HG03025 (cell line): ENCODE measurements at regions not wholly inside any gene's neighbourhood (a gene's known extent, or its start where the extent isn't known, plus 50 kb on each side); places are given as distances from the start of the nearest gene placed in this dataset.

Source experiments
- ATAC-seq: cut with Tn5 transposase; IDR thresholded peaks from one replicate; pipeline ENCODE4 v1.9.1; 2021; ENCODE audit warnings: mild to moderate bottlenecking, moderate library complexity; ENCODE audit not compliant: unreplicated experiment, low FRiP score

DNA sequence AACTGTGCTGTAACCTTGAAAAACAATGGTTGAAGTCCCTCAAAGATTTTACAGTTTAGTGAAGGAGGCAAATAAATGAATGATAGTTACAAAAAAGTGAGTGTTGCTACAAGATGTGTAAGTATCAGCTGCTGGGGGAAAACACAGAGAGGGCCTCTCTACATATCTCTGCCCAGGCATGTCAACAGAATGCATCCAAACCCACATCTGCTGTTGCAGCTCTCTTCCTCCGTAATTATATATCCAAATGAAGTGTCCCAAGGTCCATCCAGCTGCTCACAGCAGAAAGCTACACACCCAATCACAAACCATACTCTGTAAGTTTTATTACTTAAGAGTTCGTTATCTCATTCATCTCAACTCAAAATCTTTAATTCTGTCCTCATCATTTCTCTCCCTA, 584.6 kb downstream of the ANXA1 start:
- ATAC-seq, result no peak

- ATAC-seq, result no peak
These were observed 587.3 kb downstream of the ANXA1 start for GRCh38 chr9:73738741-73739530.

- no peak for ATAC-seq
These were observed 589.7 kb downstream of the ANXA1 start for GRCh38 chr9:73741316-73741715.

- ATAC-seq, result no peak
These were observed 590.7 kb downstream of the ANXA1 start for GRCh38 chr9:73742412-73742811.

DNA sequence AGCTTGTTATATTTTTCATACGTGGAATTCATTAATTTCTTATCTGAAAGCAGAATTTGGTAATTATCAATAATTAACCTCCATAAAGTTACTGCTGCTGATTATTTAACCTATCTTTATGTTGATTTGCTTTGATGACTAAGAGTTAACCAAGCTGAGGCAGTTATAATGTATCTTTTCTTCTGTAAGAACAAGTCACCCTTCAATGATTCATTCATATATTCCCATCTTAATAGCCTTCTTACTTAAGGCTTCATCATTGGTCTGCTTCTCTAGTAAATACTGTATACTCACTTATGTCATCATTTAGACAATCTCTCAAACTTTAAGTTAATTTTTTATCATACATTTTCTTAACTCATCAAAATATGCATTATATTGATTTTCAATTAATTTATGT, 592.2 kb downstream of the ANXA1 start:
- ATAC-seq, result no peak

GRCh38 chr9:73745598-73745997, 593.9 kb downstream of the ANXA1 start:
- no peak for ATAC-seq

DNA sequence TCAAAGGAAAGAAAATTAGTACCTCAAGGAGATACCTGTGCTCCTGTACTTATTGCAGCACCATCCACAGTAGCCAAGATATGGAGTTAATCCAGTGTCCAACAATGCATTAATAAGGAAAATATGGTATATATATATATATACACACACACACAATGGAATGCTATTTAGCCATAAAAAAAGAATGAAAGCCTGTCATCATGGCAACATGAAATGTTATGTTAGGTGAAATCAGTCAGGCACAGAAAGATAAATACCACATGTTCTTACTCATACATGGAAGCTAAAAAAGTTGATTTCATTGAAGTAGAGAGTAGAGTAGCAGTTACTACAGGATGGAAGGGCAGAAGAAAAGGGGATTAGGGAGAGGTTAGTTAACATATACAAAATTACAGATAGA, 601.5 kb downstream of the ANXA1 start:
- ATAC-seq, result no peak

DNA sequence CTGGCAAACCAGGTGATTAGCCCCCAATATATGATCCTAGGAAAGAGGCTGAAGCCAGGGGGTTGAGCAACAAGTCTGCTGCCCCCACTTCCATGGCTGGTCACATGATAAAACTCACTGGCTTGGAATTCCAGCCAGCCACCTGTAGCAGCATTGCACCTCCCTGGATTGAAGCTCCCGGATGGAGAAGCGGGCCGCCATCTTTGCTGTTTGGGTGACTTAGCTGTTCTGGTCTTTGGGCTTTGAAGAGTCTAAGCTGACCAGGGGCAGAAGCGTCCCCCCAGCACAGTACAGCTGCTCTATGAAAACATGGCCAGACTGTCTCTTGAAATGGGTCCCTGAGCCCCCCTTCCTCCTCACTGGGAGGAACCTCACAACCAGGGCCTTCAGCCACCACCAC, 610.2 kb downstream of the ANXA1 start:
- ATAC-seq, result no peak

DNA sequence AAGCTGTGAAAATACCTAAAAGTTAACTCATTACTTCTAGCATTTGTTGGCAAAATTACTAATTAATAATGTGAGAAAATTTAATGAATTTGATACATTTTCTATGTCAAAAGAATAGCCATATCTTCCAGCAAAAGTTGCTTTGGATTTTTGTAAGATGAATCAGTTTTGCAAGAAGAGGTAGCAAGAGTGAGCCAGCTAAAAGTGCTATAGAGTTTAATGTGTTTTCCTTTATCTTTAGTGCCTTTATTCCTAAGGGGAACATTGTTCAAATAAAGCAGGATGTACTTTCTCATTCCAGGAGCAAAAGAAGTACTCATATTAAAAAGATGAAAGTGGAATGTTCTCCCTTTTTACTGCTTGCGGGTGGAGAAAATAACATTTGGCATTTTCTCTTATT, 622.2 kb downstream of the ANXA1 start:
- no peak for ATAC-seq

DNA sequence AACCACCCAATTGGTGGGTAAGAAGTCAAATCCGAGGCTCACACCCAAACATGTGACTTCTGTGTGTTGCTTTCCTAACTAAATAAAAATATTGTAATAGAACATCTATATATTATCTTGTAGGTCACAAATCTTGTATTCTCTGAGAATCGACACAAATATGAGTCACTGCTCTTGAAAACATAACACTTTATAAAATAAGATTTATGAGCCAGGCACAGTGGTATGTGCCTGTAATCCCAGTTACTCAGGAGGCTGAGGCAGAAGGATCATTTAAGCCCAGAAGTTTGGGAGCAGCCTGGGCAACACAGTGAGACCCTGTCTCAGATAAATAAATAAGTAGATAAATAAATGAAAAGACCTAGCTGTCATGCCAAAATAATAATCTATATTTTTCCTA, 624.1 kb downstream of the ANXA1 start:
- no peak for ATAC-seq

DNA sequence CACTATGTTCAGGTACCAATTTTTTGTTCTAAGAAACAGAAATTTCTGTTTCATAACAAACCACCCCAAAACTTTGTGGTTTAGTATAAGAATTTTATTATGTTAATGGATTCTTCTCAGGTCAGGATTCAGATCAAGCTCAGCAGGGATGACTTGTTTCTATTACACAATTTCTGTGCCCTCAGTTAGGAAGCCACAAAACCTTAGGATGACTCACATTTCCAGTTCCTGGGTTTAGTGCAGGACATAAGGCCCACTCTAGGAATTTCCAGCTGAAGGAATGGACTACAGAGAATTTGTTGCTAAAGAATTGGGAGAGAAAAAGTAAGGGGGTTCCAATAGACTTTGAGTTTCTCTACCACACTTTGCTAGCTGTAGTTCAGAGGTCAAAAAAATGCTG, 629.3 kb downstream of the ANXA1 start:
- ATAC-seq, result no peak

DNA sequence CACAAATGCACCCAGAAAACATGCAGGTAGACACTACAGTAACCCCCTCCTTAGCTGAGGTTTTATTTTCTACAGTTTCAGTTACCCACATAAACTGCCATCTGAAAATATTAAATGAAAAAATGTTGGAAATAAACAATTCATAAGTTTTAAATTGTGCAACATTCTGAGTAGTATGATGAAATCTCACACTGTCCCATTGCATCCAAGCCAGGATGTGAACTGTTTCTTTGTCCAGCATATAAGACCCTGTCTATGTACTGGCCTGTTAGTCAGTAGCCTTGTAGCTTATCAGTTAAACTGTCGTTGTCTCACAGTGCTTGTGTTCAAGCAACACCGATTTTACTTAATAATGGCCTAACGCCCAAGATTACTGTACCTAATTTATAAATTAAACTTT, 630.5 kb downstream of the ANXA1 start:
- ATAC-seq, result no peak

DNA sequence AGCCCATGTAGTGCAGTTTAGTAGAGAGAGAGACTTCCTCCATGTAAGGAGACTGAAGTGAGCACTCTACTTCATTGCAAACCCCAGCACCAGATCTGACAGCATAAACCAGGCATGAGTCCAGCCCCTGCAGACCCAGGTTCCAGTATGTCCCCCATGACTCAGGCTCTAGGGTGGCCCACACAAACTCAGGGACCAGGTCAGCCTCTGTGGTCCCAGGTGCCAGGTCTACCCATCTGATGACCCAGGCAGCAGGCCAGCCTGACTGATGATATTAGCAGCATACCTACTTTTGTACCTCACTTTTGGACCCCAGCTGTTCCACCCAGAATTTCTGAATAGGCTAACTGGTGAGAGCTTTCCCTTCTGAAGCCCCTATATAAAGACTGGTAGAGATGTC, 647.8 kb downstream of the ANXA1 start:
- no peak for ATAC-seq

DNA sequence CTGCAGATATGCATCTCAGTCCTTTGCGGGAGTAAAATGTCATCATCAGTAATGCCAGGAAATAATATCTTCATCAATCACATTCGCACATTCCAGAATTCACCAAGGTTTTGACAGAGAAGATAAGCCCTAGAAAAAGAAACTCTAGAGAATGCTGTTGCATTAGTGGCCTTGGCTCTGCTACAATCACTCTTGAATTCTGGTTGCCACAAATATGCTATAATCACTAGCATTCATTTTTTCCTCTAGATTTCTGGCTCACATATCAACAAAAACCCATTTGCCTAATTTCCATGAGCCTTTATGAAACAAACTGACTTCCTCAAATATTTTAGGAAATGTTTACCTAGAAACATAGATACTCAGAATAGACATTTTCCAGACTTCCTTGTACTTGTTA, 653.4 kb downstream of the ANXA1 start:
- ATAC-seq, result no peak

DNA sequence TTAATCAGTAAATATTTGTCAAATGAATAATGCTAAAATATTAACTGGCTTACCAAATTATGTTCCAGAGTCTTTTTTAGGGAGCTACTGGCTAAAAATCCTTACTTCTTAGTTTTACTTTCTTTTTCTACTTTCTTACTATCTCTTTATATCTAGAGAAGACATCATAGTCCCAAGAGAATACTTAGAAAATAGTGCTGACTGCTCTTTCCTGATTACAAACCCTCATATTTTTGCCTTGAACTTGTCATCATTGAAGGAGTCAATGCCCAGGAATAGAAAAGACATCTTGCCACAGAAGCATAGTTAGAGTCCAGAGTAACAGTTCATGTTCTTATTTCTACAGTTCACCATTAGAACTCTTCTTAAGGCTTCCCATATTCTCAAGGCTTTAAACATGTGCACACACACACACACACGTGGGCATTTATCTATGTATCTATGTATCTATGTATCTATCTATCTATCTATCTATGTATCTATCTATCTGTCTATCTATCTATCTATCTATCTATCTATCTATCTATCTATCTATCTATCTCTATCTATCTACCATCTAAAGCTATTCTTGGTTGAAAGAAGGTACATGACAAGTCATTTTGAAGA, 654.3 kb downstream of the ANXA1 start:
- no peak for ATAC-seq

DNA sequence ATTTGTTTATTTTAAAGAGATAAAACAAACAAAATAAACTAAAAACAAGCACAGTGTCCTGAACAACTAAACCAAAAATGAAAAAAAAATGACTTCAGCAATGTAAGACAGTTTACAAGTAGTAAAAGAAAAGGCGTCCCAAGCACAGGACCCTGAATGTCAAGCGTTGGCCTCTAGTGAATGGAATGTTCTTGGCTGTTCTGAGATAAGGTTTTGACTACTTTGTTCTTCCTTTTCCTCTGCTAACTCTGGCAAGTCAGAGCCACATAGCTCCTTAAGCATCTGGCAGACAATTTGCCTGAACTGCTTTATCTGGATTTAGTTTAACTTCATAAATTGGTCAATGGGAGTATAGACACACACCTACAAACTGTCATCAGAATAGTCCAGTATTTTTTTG, 655.2 kb downstream of the ANXA1 start:
- ATAC-seq, result no peak

DNA sequence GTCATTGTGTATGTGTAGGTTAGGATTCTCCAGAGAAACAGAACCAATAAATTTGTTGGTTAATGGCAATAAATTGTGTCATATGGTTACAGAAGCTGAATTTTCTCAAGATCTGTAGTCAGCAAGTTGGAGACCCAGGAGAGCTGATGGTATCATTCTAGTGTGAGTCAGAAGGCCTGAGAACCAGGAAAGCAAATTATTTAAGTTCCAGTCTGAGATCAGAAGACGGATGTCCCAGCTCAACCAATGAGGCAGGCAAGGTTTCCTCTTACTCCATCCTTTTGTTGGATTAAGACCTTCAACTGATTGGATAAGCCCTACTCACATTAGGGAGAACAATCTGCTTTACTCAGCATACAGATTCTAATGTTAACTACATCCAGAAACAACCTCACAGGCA, 656.3 kb downstream of the ANXA1 start:
- no peak for ATAC-seq

DNA sequence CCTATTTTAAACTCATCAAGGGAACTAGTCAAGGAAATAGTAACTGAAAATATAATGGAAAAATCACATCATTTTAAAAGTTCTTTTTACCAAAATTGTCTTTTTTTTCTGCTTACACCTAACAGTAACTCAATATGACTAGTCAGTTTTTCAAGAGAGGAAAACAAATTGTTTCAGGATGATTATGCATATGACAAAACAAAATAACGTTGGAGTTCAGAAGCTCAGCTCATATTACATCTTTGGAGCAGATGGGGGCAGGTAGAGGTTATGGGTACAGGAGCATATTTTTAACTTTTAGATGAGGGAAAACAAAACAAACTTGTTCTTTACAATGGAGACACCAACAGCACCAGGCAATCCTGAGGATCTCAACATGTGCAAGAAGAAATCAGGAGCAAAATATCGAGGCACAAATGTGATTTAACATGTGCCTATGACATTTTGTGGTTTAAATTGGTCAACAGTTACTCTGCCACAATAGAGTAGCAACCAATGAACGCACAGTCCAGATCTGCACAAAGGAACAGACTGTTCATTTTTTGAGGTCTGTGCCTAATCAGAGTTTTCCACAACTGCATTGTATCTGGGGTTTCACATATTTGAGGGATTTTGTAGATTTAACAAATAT, 659.0 kb downstream of the ANXA1 start:
- ATAC-seq, result no peak

DNA sequence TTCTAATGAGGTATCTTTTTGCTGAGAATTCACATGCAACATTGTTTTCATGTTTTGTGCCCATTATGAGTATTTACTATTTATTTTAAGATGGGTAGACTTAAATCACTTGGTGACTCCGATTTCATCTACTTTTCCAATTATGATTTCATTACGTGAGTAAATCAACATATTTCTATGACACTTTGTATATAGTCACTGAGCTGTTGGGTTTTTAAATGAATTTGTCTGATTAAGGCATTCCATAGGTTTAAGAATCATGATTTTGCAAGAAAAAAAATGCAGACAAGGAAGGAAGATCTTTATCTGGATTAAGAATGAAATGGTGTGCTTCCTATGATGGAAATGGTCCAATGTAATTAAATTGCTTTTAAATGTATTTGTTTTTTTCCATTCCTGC, 661.9 kb downstream of the ANXA1 start:
- ATAC-seq, result no peak

- ATAC-seq, result no peak
These were observed 665.2 kb downstream of the ANXA1 start for GRCh38 chr9:73816905-73817304.

DNA sequence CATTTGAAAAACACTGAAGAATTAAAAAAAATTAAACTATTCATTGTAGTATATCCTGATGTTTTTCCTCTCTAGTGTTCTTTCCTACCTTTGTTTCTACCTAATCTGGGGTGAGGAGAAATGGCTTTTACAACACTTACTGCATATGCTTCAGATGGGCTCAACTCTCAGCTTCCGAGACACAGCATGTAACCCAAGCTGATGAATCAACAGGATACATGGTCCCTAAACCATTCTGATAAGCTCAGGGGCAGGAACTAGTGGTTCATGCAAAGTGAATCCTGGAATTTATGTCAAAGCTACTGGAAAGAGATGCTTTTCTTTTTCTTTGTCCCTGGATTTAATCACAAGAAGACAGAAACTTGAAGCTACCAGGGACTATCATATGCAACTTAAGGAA, 672.5 kb upstream of the RORB start:
- ATAC-seq, result no peak

DNA sequence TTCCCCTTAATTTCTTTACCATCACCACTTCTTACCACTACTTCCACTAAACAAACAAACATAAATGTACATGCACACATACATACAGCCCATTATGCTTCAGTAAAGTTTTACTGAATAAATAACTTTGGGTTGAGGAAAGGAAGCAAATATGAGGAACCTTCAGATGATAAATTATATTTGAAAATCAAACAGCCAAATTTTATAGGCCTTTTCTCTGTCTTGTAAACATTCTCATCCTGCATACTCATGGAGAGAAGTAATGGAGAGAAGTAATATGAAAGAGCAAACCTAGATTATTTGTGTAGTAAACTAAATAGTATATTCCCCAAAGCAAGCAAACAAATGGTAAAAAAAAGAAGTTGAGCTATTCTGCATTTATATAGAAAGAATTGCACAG, 658.3 kb upstream of the RORB start:
- ATAC-seq, result no peak
